SK-MEL-5 (cell line): ENCODE measurements at regions not wholly inside any gene's neighbourhood (a gene's known extent, or its start where the extent isn't known, plus 50 kb on each side); places are given as distances from the start of the nearest gene placed in this dataset.

ENCODE experiments used
- DNase-seq: peaks from one replicate; pipeline ENCODE4 v3.0.0-alpha.2; 2016; ENCODE audit warnings: low read depth, low spot score
- in situ Hi-C: cut with HindIII; loops from 2 replicates; pipeline ENCODE4 v1.10.0; 2016; ENCODE audit warnings: low sequenced_read_pairs, high pct_unique_total_duplicates, low pct_unique_long_range_greater_than_20kb

GRCh38 chr18:41768467-41768866 is 186.6 kb upstream of the PIK3C3 start:
- in situ Hi-C loops: no loop called here
- DNase-seq: no peak

- DNase-seq: peak; percentile 45
Observed at GRCh38 chr18:41767960-41768359, 187.1 kb upstream of the PIK3C3 start.

GRCh38 chr18:41765460-41765859 is 189.6 kb upstream of the PIK3C3 start:
- no peak for DNase-seq
- in situ Hi-C loops: no loop called here

More at GRCh38 chr18:41767960-41768359, 187.1 kb upstream of the PIK3C3 start:
- in situ Hi-C loops: no loop called here

GRCh38 chr18:41763361-41763760 is 191.7 kb upstream of the PIK3C3 start:
- in situ Hi-C loops: no loop called here

GRCh38 chr18:41761333-41762018 is 193.6 kb upstream of the PIK3C3 start:
- in situ Hi-C loops: no loop called here
- DNase-seq: peak; percentile 28

More at GRCh38 chr18:41763361-41763760, 191.7 kb upstream of the PIK3C3 start:
- no peak for DNase-seq

GRCh38 chr18:41758534-41758933 is 196.5 kb upstream of the PIK3C3 start:
- no peak for DNase-seq
- in situ Hi-C loops: no loop called here

GRCh38 chr18:41756141-41756540 is 198.9 kb upstream of the PIK3C3 start:
- in situ Hi-C loops: no loop called here

GRCh38 chr18:41754332-41754731 is 200.7 kb upstream of the PIK3C3 start:
- no peak for DNase-seq
- in situ Hi-C loops: no loop called here

More at GRCh38 chr18:41756141-41756540, 198.9 kb upstream of the PIK3C3 start:
- no peak for DNase-seq

- DNase-seq: peak; percentile 3
- in situ Hi-C loops: no loop called here
Observed at GRCh38 chr18:41753826-41754225, 201.2 kb upstream of the PIK3C3 start.

GRCh38 chr18:41752826-41753225 is 202.2 kb upstream of the PIK3C3 start:
- DNase-seq: no peak
- in situ Hi-C loops: no loop called here

GRCh38 chr18:41751652-41752051 is 203.4 kb upstream of the PIK3C3 start:
- no peak for DNase-seq
- in situ Hi-C loops: no loop called here

GRCh38 chr18:41751161-41751560 is 203.9 kb upstream of the PIK3C3 start:
- in situ Hi-C loops: no loop called here
- DNase-seq: no peak

GRCh38 chr18:41747723-41748242 is 207.3 kb upstream of the PIK3C3 start:
- in situ Hi-C loops: no loop called here
- no peak for DNase-seq

GRCh38 chr18:41745166-41746049 is 209.6 kb upstream of the PIK3C3 start:
- in situ Hi-C loops: no loop called here
- peak; percentile 63 for DNase-seq

GRCh38 chr18:41744421-41745030 is 210.5 kb upstream of the PIK3C3 start:
- no peak for DNase-seq
- in situ Hi-C loops: no loop called here

GRCh38 chr18:41737218-41737617 is 217.8 kb upstream of the PIK3C3 start:
- in situ Hi-C loops: no loop called here
- DNase-seq: no peak

GRCh38 chr18:41734917-41735316 is 220.1 kb upstream of the PIK3C3 start:
- no peak for DNase-seq
- in situ Hi-C loops: no loop called here

GRCh38 chr18:41732356-41732755 is 222.7 kb upstream of the PIK3C3 start:
- DNase-seq: no peak
- in situ Hi-C loops: no loop called here
